Activated naive CD4-positive, alpha-beta T cell treated with anti-CD3 and anti-CD28 coated beads for 36 hours (primary cell): ENCODE measurements at regions not wholly inside any gene's neighbourhood (a gene's known extent, or its start where the extent isn't known, plus 50 kb on each side); places are given as distances from the start of the nearest gene placed in this dataset.

ENCODE experiments used
- CTCF ChIA-PET: fragments of 350-600 bp; sonication (Branson Sonifier 250); formaldehyde crosslinking; loops from one replicate; lab custom pipeline; 2021; ENCODE audit warnings: antibody characterized with exemption; lab: Charles Lee
- DNase-seq: peaks from one replicate; pipeline ENCODE4 v3.0.0-alpha.2; 2020
- H3K27ac Mint-ChIP-seq: one replicate; pipeline ENCODE4 v1.8.0; 2021; ENCODE audit warnings: mild to moderate bottlenecking, mixed read lengths
- H3K27me3 Mint-ChIP-seq: one replicate; pipeline ENCODE4 v1.8.0; 2021; ENCODE audit warnings: low read depth, mixed read lengths
- H3K36me3 Mint-ChIP-seq: one replicate; pipeline ENCODE4 v1.8.0; 2021; ENCODE audit warnings: low read depth, mixed read lengths
- H3K4me1 Mint-ChIP-seq: one replicate; pipeline ENCODE4 v1.8.0; 2021; ENCODE audit warnings: low read depth, mixed read lengths
- H3K4me3 Mint-ChIP-seq: one replicate; pipeline ENCODE4 v1.8.0; 2021; ENCODE audit warnings: mild to moderate bottlenecking, moderate library complexity, mixed read lengths
- H3K9me3 Mint-ChIP-seq: one replicate; pipeline ENCODE4 v1.8.0; 2021; ENCODE audit warnings: mixed read lengths
- intact Hi-C: fragments of 100-400 bp; cut with micrococcal nuclease; formaldehyde crosslinking; loops from one replicate; pipeline ENCODE4 v1.15.1; 2023

GRCh38 chr16:85425074-85425662, 188.0 kb upstream of the GSE1 start:
- no peak overlapping the region for H3K27ac Mint-ChIP-seq
- peak; percentile 3 for DNase-seq

GRCh38 chr16:85426806-85427205, 186.3 kb upstream of the GSE1 start:
- CTCF ChIA-PET = interaction anchor here (0.7 to 2.0 kb wide), 2 partner anchors 190 to 566 kb away, joined by 3 to 9 read pairs; no protein-coding TSS in a partner anchor
- Mint-ChIP-seq H3K27me3 (no peaks in the 10 kb centered on the region), H3K27ac (no peak overlapping the region), H3K4me1 (no peaks in the 10 kb centered on the region), H3K9me3 (no peaks in the 10 kb centered on the region), H3K36me3 (no peaks in the 10 kb centered on the region), H3K4me3 (no peak overlapping the region)
- no peak for DNase-seq
- intact Hi-C loops = no loop called here

More at GRCh38 chr16:85425074-85425662, 188.0 kb upstream of the GSE1 start:
- Mint-ChIP-seq H3K27me3 (no peaks in the 10 kb centered on the region), H3K9me3 (no peaks in the 10 kb centered on the region), H3K4me1 (no peaks in the 10 kb centered on the region), H3K4me3 (no peak overlapping the region), H3K36me3 (no peaks in the 10 kb centered on the region)
- CTCF ChIA-PET = interaction anchor here (0.7 to 2.5 kb wide), 2 partner anchors 95 to 185 kb away, joined by 3 to 12 read pairs; no protein-coding TSS in a partner anchor
- intact Hi-C loops = no loop called here

- intact Hi-C loops = loop anchor here (2.0 kb wide), 1 partner anchor 126 kb away; no protein-coding TSS in a partner anchor
- no peaks in the 10 kb centered on the region for H3K9me3 Mint-ChIP-seq
- CTCF ChIA-PET = interaction anchor here (0.5 to 2.0 kb wide), 6 partner anchors 9 to 188 kb away, joined by 3 to 9 read pairs (median 5); no protein-coding TSS in a partner anchor
- H3K27ac Mint-ChIP-seq = no peak overlapping the region
- H3K4me1 Mint-ChIP-seq = no peaks in the 10 kb centered on the region
- no peaks in the 10 kb centered on the region for H3K36me3 Mint-ChIP-seq
- peak; percentile 64 for DNase-seq
- no peaks in the 10 kb centered on the region for H3K27me3 Mint-ChIP-seq
- no peak overlapping the region for H3K4me3 Mint-ChIP-seq
Measured at GRCh38 chr16:85428168-85428898, 184.8 kb upstream of the GSE1 start.

- no peaks in the 10 kb centered on the region for H3K36me3 Mint-ChIP-seq
- DNase-seq = peak; percentile 2
- no peaks in the 10 kb centered on the region for H3K27me3 Mint-ChIP-seq
- no peak overlapping the region for H3K4me3 Mint-ChIP-seq
- intact Hi-C loops = loop anchor here (2.0 kb wide), 1 partner anchor 126 kb away; no protein-coding TSS in a partner anchor
- no peak overlapping the region for H3K27ac Mint-ChIP-seq
- CTCF ChIA-PET = interaction anchor here (0.5 to 2.0 kb wide), 7 partner anchors 13 to 282 kb away, joined by 3 to 9 read pairs (median 4); no protein-coding TSS in a partner anchor
- no peaks in the 10 kb centered on the region for H3K4me1 Mint-ChIP-seq
- H3K9me3 Mint-ChIP-seq = no peaks in the 10 kb centered on the region
Measured at GRCh38 chr16:85428899-85429775, 184.0 kb upstream of the GSE1 start.

GRCh38 chr16:85429776-85430522, 183.2 kb upstream of the GSE1 start:
- Mint-ChIP-seq H3K36me3 (no peaks in the 10 kb centered on the region), H3K27ac (no peak overlapping the region), H3K9me3 (no peaks in the 10 kb centered on the region), H3K4me1 (no peaks in the 10 kb centered on the region), H3K27me3 (no peaks in the 10 kb centered on the region), H3K4me3 (no peak overlapping the region)
- DNase-seq = no peak
- intact Hi-C loops = loop anchor here (2.0 kb wide), 1 partner anchor 127 kb away; no protein-coding TSS in a partner anchor
- CTCF ChIA-PET = interaction anchor here (0.5 to 1.6 kb wide), 2 partner anchors 16 to 120 kb away, joined by 3 to 5 read pairs; no protein-coding TSS in a partner anchor

GRCh38 chr16:85430523-85431421, 182.3 kb upstream of the GSE1 start:
- H3K27ac Mint-ChIP-seq = no peak overlapping the region
- DNase-seq = no peak

GRCh38 chr16:85431431-85432124, 181.5 kb upstream of the GSE1 start:
- intact Hi-C loops = no loop called here
- CTCF ChIA-PET = interaction anchor here (1.3 kb wide), 1 partner anchor 15 kb away, joined by 4 read pairs; no protein-coding TSS in a partner anchor
- Mint-ChIP-seq H3K4me3 (no peak overlapping the region), H3K4me1 (no peaks in the 10 kb centered on the region), H3K9me3 (no peaks in the 10 kb centered on the region), H3K27me3 (no peaks in the 10 kb centered on the region), H3K36me3 (no peaks in the 10 kb centered on the region), H3K27ac (no peak overlapping the region)
- DNase-seq = no peak

More at GRCh38 chr16:85430523-85431421, 182.3 kb upstream of the GSE1 start:
- no peaks in the 10 kb centered on the region for H3K4me1 Mint-ChIP-seq
- no peak overlapping the region for H3K4me3 Mint-ChIP-seq
- no peaks in the 10 kb centered on the region for H3K27me3 Mint-ChIP-seq
- no peaks in the 10 kb centered on the region for H3K9me3 Mint-ChIP-seq
- H3K36me3 Mint-ChIP-seq = no peaks in the 10 kb centered on the region
- CTCF ChIA-PET = interaction anchor here (1.3 kb wide), 1 partner anchor 15 kb away, joined by 4 read pairs; no protein-coding TSS in a partner anchor
- intact Hi-C loops = no loop called here

GRCh38 chr16:85432606-85433005, 180.5 kb upstream of the GSE1 start:
- Mint-ChIP-seq H3K36me3 (no peaks in the 10 kb centered on the region), H3K4me3 (no peak overlapping the region), H3K4me1 (no peaks in the 10 kb centered on the region), H3K27ac (no peak overlapping the region), H3K9me3 (no peaks in the 10 kb centered on the region), H3K27me3 (no peaks in the 10 kb centered on the region)
- no peak for DNase-seq
- intact Hi-C loops = no loop called here
- CTCF ChIA-PET = interaction anchor here (1.2 kb wide), 1 partner anchor 10 kb away, joined by 4 read pairs; no protein-coding TSS in a partner anchor

GRCh38 chr16:85433477-85433876, 179.6 kb upstream of the GSE1 start:
- H3K9me3 Mint-ChIP-seq = no peaks in the 10 kb centered on the region
- intact Hi-C loops = no loop called here
- H3K4me3 Mint-ChIP-seq = no peak overlapping the region
- CTCF ChIA-PET = interaction anchor here (0.8 kb wide), 1 partner anchor 14 kb away, joined by 3 read pairs; no protein-coding TSS in a partner anchor
- H3K27me3 Mint-ChIP-seq = no peaks in the 10 kb centered on the region
- no peaks in the 10 kb centered on the region for H3K4me1 Mint-ChIP-seq
- no peaks in the 10 kb centered on the region for H3K36me3 Mint-ChIP-seq
- DNase-seq = no peak
- no peak overlapping the region for H3K27ac Mint-ChIP-seq

- intact Hi-C loops = no loop called here
- no peaks in the 10 kb centered on the region for H3K27me3 Mint-ChIP-seq
- no peaks in the 10 kb centered on the region for H3K9me3 Mint-ChIP-seq
- no peak overlapping the region for H3K27ac Mint-ChIP-seq
- CTCF ChIA-PET = interaction anchor here (1.5 to 2.5 kb wide), 2 partner anchors 14 to 181 kb away, joined by 3 to 8 read pairs; no protein-coding TSS in a partner anchor
- no peak for DNase-seq
- no peaks in the 10 kb centered on the region for H3K4me1 Mint-ChIP-seq
- H3K4me3 Mint-ChIP-seq = no peak overlapping the region
- H3K36me3 Mint-ChIP-seq = no peaks in the 10 kb centered on the region
Measured at GRCh38 chr16:85435286-85435685, 177.8 kb upstream of the GSE1 start.
